Hepatocyte (in vitro differentiated cells): ENCODE measurements at regions not wholly inside any gene's neighbourhood (a gene's known extent, or its start where the extent isn't known, plus 50 kb on each side); places are given as distances from the start of the nearest gene placed in this dataset.

Experiments
- EZH2phosphoT487 ChIP-seq: fragments of 200-600 bp; sonication (generic); IDR thresholded peaks from one replicate; pipeline ENCODE4 v1.6.1; 2018; ENCODE audit warnings: antibody characterized with exemption, mild to moderate bottlenecking, low read depth, moderate library complexity; ENCODE audit not compliant: unreplicated experiment, severe bottlenecking
- TF ChIP-seq, protein P1 (sequence below): fragments of 200-600 bp; sonication (generic); IDR thresholded peaks from 2 replicates; pipeline ENCODE4 v1.5.1; 2016; ENCODE audit warnings: antibody characterized with exemption, mild to moderate bottlenecking; ENCODE audit not compliant: poor library complexity

DNA sequence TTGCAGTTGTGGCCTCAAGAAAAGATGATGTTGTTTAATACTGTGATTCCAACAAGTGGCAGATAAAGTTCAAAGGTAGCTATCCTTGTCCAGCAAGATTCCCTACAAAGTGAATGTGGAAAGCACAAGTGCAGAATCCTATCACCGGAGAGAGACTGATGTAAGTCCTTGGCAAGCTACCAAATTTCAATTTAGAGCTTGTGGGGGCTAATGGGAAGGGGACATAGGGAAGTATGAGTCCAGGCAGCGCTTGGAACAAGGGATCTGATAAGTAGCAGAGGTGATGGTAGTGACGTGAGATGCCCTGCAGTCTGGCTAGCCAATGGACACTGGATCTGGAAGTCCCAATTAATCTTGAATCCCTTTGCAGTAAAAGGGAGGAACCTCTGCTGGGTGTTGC, 165.2 kb upstream of the DTNA start:
- TF ChIP-seq, protein P1, sequence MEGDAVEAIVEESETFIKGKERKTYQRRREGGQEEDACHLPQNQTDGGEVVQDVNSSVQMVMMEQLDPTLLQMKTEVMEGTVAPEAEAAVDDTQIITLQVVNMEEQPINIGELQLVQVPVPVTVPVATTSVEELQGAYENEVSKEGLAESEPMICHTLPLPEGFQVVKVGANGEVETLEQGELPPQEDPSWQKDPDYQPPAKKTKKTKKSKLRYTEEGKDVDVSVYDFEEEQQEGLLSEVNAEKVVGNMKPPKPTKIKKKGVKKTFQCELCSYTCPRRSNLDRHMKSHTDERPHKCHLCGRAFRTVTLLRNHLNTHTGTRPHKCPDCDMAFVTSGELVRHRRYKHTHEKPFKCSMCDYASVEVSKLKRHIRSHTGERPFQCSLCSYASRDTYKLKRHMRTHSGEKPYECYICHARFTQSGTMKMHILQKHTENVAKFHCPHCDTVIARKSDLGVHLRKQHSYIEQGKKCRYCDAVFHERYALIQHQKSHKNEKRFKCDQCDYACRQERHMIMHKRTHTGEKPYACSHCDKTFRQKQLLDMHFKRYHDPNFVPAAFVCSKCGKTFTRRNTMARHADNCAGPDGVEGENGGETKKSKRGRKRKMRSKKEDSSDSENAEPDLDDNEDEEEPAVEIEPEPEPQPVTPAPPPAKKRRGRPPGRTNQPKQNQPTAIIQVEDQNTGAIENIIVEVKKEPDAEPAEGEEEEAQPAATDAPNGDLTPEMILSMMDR = no peak
- no peak for TF ChIP-seq EZH2phosphoT487
